ENCODE measurements at regions not wholly inside any gene's neighbourhood (a gene's known extent, or its start where the extent isn't known, plus 50 kb on each side); places are given as distances from the start of the nearest gene placed in this dataset.

DNA sequence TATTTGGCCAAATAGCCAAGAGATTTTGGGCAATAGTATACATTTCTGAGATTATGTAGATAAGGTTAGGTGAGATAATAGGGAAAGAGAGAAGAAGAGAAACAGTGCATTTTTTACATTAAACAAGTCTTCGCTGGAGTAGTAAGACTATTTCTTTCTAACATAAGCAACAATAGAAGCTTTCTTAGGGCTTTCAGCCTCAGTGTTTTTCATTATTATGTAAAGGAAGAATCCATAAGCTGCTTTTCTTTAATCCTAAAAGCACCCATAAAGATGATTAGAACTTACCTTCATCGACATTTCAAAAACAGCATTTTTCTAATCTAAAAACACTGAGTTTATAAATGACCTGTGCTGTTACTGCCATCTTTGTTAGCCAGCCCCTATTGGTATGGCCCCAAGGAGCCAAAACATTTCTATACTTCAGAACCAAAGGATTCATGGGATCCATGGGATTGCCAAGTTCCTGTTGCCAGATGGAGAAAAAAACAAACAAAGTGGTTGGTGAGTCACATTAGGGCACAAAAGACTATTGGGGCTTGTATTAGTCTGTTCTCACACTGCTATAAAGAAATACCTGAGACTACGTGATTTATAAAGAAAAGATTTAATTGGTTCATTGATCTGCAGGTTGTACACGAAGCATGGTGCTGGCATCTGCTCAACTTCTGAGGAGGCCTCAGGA lies 88.2 kb downstream of the SCG2 start:
- TF ChIP-seq, protein P1, sequence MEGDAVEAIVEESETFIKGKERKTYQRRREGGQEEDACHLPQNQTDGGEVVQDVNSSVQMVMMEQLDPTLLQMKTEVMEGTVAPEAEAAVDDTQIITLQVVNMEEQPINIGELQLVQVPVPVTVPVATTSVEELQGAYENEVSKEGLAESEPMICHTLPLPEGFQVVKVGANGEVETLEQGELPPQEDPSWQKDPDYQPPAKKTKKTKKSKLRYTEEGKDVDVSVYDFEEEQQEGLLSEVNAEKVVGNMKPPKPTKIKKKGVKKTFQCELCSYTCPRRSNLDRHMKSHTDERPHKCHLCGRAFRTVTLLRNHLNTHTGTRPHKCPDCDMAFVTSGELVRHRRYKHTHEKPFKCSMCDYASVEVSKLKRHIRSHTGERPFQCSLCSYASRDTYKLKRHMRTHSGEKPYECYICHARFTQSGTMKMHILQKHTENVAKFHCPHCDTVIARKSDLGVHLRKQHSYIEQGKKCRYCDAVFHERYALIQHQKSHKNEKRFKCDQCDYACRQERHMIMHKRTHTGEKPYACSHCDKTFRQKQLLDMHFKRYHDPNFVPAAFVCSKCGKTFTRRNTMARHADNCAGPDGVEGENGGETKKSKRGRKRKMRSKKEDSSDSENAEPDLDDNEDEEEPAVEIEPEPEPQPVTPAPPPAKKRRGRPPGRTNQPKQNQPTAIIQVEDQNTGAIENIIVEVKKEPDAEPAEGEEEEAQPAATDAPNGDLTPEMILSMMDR (IDR thresholded peaks at IDR 0.05) = no peak
- TF ChIP-seq POLR2A (IDR thresholded peaks at IDR 0.05) = no peak
